ENCODE measurements at regions not wholly inside any gene's neighbourhood (a gene's known extent, or its start where the extent isn't known, plus 50 kb on each side); places are given as distances from the start of the nearest gene placed in this dataset.

- intact Hi-C loops (cut with micrococcal nuclease): no loop called here
- Histone ChIP-seq H3K4me3 (replicated peaks in 1 of 2; ENCODE audit: low read depth in 1 of 2, low read length in 2 of 2) (no peak overlapping the region), H3K9me3 (ENCODE audit: control insufficient read depth in 1 of 2, insufficient read depth in 1 of 2, low read depth in 1 of 2, low read length in 2 of 2) (no peaks in the 10 kb centered on the region), H3K4me2 (ENCODE audit: low read length) (no peak overlapping the region), H3K27me3 (ENCODE audit: insufficient read depth, low read length) (no peaks in the 10 kb centered on the region), H3K27ac (ENCODE audit: low read depth, low read length) (no peak overlapping the region), H3K36me3 (ENCODE audit: control insufficient read depth in 1 of 2, insufficient read depth in 2 of 2, low read length in 2 of 2) (no peaks in the 10 kb centered on the region), H3K4me1 (ENCODE audit: control insufficient read depth in 1 of 2, insufficient read depth in 2 of 2, low read length in 2 of 2) (no peaks in the 10 kb centered on the region), H3K79me2 (ENCODE audit: insufficient read depth, low read length) (no peaks in the 10 kb centered on the region), H2AFZ (ENCODE audit: low read depth, low read length, poor library complexity, severe bottlenecking) (no peak overlapping the region), H3K9me2 (ENCODE audit: insufficient read depth) (no peaks in the 10 kb centered on the region), H3K9ac (ENCODE audit: low read length) (no peak overlapping the region), H4K20me1 (ENCODE audit: insufficient read depth) (no peaks in the 10 kb centered on the region)
- ATAC-seq (no peak), DNase-seq (ENCODE audit: low read depth, low spot score) (no peak)
- no TSS peak for BruUV-seq (replicated peaks)
- POLR2A ChIA-PET: no interaction called here
- TF ChIP-seq RAD21 (IDR thresholded peaks at IDR 0.05; ENCODE audit: low read depth) (no peak), FOSL1 (IDR thresholded peaks at IDR 0.05; ENCODE audit: low read depth) (no peak), TCF7L2 (IDR thresholded peaks at IDR 0.05; ENCODE audit: borderline replicate concordance, extremely low read depth, insufficient read depth, insufficient read length) (no peak)
- RAD21 ChIA-PET (ENCODE audit: low non-redundant PET in 1 of 2, low total read pairs in 2 of 2, uncharacterized antibody in 2 of 2, unreplicated experiment in 2 of 2): no interaction called here
- CTCF ChIA-PET: interaction anchor here (1.0 to 3.4 kb wide), 8 partner anchors 9 to 97 kb away, joined by 3 to 33 read pairs (median 6); no protein-coding TSS in a partner anchor
Observed at GRCh38 chr14:22003461-22003860, 329.8 kb upstream of the OR4E1 start.

GRCh38 chr14:22002860-22003284 lies 329.3 kb upstream of the OR4E1 start:
- H3K4me2 ChIP-seq (ENCODE audit: low read length): no peak overlapping the region
- ChIA-PET CTCF (interaction anchor here (1.0 to 3.4 kb wide), 10 partner anchors 9 to 98 kb away, joined by 3 to 33 read pairs (median 4); no protein-coding TSS in a partner anchor), RAD21 (ENCODE audit: low non-redundant PET in 1 of 2, low total read pairs in 2 of 2, uncharacterized antibody in 2 of 2, unreplicated experiment in 2 of 2) (no interaction called here), POLR2A (no interaction called here)
- intact Hi-C loops (cut with micrococcal nuclease): no loop called here
- no peak overlapping the region for H2AFZ ChIP-seq (ENCODE audit: low read depth, low read length, poor library complexity, severe bottlenecking)
- ATAC-seq (peak; percentile 84), DNase-seq (ENCODE audit: low read depth, low spot score) (peak; percentile 16)
- no peak overlapping the region for H3K27ac ChIP-seq (ENCODE audit: low read depth, low read length)
- H3K4me1 ChIP-seq (ENCODE audit: control insufficient read depth in 1 of 2, insufficient read depth in 2 of 2, low read length in 2 of 2): no peaks in the 10 kb centered on the region
- no TSS peak for BruUV-seq (replicated peaks)
- H3K36me3 ChIP-seq (ENCODE audit: control insufficient read depth in 1 of 2, insufficient read depth in 2 of 2, low read length in 2 of 2): no peaks in the 10 kb centered on the region
- H3K9me3 ChIP-seq (ENCODE audit: control insufficient read depth in 1 of 2, insufficient read depth in 1 of 2, low read depth in 1 of 2, low read length in 2 of 2): no peaks in the 10 kb centered on the region
- H3K79me2 ChIP-seq (ENCODE audit: insufficient read depth, low read length): no peaks in the 10 kb centered on the region
- H3K9me2 ChIP-seq (ENCODE audit: insufficient read depth): no peaks in the 10 kb centered on the region
- H3K27me3 ChIP-seq (ENCODE audit: insufficient read depth, low read length): no peaks in the 10 kb centered on the region
- no peaks in the 10 kb centered on the region for H4K20me1 ChIP-seq (ENCODE audit: insufficient read depth)
- no peak overlapping the region for H3K4me3 ChIP-seq (replicated peaks in 1 of 2; ENCODE audit: low read depth in 1 of 2, low read length in 2 of 2)
- H3K9ac ChIP-seq (ENCODE audit: low read length): no peak overlapping the region
- peak; percentile 20; the same call in 1 of the 2 replicates for TF ChIP-seq RAD21 (IDR thresholded peaks at IDR 0.05; ENCODE audit: low read depth)
- TF ChIP-seq CTCF (IDR thresholded peaks at IDR 0.05 in 2 of 3, conservative IDR thresholded peaks at IDR 0.05 in 1 of 3; ENCODE audit: borderline replicate concordance in 1 of 3, insufficient read depth in 1 of 3, low read depth in 2 of 3, low read length in 2 of 3): peak; percentile 28 to 83 (median 82); a peak in 5 of 6 replicates
- TF ChIP-seq JUND (IDR thresholded peaks at IDR 0.05): no peak
- TF ChIP-seq POLR2A (IDR thresholded peaks at IDR 0.05; ENCODE audit: borderline replicate concordance, extremely low read depth, insufficient read depth, insufficient read length): no peak
- TF ChIP-seq POLR2AphosphoS5 (IDR thresholded peaks at IDR 0.05; ENCODE audit: low read depth, low read length): no peak
- TF ChIP-seq SRF (IDR thresholded peaks at IDR 0.05; ENCODE audit: low read depth): no peak
- TF ChIP-seq SIN3A (IDR thresholded peaks at IDR 0.05; ENCODE audit: low read depth): no peak
- no peak for TF ChIP-seq CBX3 (IDR thresholded peaks at IDR 0.05; ENCODE audit: low read depth)
- TF ChIP-seq ZBTB33 (IDR thresholded peaks at IDR 0.05; ENCODE audit: extremely low read depth, insufficient replicate concordance, low read length): no peak
- no peak for TF ChIP-seq ATF3 (IDR thresholded peaks at IDR 0.05)
